Activated CD8-positive, alpha-beta T cell treated with anti-CD3 and anti-CD28 coated beads, Interleukin-2, amount 10 ng/mL, durations not matched to agents 7 days and 5 days (primary cell): ENCODE measurements at regions not wholly inside any gene's neighbourhood (a gene's known extent, or its start where the extent isn't known, plus 50 kb on each side); places are given as distances from the start of the nearest gene placed in this dataset.

Source experiments
- ATAC-seq: fragments of 150-1000 bp; cut with Tn5 transposase; one replicate; pipeline ENCODE4 v1.10.0; 2021; ENCODE audit warnings: moderate library complexity
- CTCF ChIA-PET: fragments of 350-600 bp; sonication (Branson Sonifier 250); formaldehyde crosslinking; loops from one replicate; lab custom pipeline; 2021; ENCODE audit warnings: antibody characterized with exemption; lab: Charles Lee
- POLR2A ChIA-PET: fragments of 350-600 bp; sonication (Branson Sonifier 250); formaldehyde crosslinking; loops from one replicate; lab custom pipeline; 2021; ENCODE audit warnings: antibody characterized with exemption; lab: Charles Lee
- DNase-seq: peaks from one replicate; pipeline ENCODE4 v3.0.0-alpha.2; 2020
- H3K27ac Mint-ChIP-seq: one replicate; pipeline ENCODE4 v1.8.0; 2021; ENCODE audit warnings: mild to moderate bottlenecking, mixed read lengths
- H3K27me3 Mint-ChIP-seq: one replicate; pipeline ENCODE4 v1.8.0; 2021; ENCODE audit warnings: low read depth, mixed read lengths
- H3K36me3 Mint-ChIP-seq: one replicate; pipeline ENCODE4 v1.8.0; 2021; ENCODE audit warnings: low read depth, mixed read lengths
- H3K4me1 Mint-ChIP-seq: one replicate; pipeline ENCODE4 v1.8.0; 2021; ENCODE audit warnings: low read depth, mixed read lengths
- H3K4me3 Mint-ChIP-seq: one replicate; pipeline ENCODE4 v1.8.0; 2021; ENCODE audit warnings: mild to moderate bottlenecking, mixed read lengths
- H3K9me3 Mint-ChIP-seq: one replicate; pipeline ENCODE4 v1.8.0; 2022; ENCODE audit warnings: mixed read lengths; ENCODE audit not compliant: insufficient read depth

DNA sequence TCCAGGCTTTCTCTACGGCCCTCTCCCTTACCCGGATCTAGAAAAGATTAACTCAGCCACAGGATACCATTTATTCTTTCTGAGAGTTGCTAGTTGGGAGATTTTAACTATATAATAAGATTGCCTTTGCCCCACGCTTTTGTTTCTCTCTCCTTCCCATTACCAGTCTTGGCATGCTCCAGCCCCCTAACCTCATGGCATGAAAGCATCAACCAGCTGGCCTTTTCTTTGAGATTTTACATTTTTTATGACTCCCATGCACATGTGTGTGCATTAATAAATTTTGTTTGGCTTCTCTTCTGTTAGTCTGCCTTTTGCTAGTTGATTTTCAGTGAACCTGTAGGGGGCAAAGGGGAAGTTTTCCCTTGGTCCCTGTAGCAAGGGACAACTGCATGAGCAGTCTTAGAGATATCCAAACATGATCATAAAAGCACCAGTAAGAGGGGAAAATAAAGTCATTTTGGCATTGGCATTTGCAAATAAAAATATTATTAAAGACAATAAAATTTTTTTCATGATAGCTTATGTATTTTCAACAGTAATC is 73.6 kb downstream of the OXSM start:
- DNase-seq: no peak
- Mint-ChIP-seq H3K9me3 (no peaks in the 10 kb centered on the region), H3K27me3 (no peaks in the 10 kb centered on the region), H3K27ac (no peak overlapping the region), H3K36me3 (no peaks in the 10 kb centered on the region), H3K4me1 (no peaks in the 10 kb centered on the region), H3K4me3 (no peak overlapping the region)
- no peak for ATAC-seq
- CTCF ChIA-PET: interaction anchor here (1.1 to 2.0 kb wide), 2 partner anchors 9 to 78 kb away, joined by 3 to 5 read pairs; no protein-coding TSS in a partner anchor
- POLR2A ChIA-PET: no interaction called here

DNA sequence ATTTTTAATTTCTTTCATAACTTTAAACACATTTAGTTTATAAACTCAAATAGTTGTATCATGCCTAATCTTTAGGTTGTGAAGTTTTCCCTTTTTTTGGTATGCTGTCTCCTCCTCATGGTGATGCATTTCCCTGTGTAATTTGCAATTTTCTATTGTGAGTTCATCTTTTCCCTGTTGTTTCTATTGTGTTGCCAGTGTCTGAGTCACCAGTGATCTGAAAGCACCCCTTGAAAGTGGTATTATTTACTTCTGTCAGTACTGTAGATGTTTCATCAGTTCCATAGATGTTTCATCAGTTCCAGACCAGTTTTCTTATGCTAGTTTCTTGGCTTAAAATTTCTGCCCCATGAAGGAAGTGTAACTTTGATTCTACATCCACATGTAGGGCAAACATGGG is 80.6 kb downstream of the OXSM start:
- Mint-ChIP-seq H3K27me3 (no peaks in the 10 kb centered on the region), H3K9me3 (no peaks in the 10 kb centered on the region), H3K27ac (no peak overlapping the region), H3K36me3 (no peaks in the 10 kb centered on the region), H3K4me1 (no peaks in the 10 kb centered on the region), H3K4me3 (no peak overlapping the region)
- DNase-seq (no peak), ATAC-seq (no peak)
- ChIA-PET POLR2A (no interaction called here), CTCF (no interaction called here)

DNA sequence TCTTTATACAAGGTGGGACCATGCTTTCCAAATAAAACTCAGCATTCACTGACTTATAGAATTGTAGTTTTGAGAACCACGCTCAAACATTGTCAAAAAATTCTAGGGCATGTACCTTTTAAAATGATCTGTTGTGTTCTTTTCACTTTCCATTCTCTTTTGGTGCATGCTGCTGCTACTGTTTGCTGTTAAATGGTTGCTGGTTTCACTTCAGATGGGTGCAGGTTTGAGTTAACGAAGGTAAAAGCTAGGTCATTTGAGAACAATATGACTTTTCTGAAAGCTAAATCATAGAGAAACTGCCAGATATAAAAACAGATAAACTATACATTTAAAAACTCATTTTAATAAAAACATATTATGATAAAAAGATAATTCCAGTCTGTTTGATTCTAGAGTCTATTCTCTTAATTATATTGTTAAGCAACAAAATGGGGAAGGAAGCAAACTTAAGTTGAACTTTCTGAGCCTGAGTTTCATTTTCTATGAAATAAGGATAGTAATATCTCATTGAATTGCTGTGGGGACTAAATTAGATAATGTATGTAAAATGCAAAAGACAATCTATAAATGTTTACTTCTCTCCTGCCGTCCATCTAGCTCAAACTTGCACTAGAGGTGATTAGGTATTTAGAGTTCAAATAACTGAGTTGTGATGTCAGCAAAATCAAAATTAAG is 82.4 kb downstream of the OXSM start:
- CTCF ChIA-PET: no interaction called here

DNA sequence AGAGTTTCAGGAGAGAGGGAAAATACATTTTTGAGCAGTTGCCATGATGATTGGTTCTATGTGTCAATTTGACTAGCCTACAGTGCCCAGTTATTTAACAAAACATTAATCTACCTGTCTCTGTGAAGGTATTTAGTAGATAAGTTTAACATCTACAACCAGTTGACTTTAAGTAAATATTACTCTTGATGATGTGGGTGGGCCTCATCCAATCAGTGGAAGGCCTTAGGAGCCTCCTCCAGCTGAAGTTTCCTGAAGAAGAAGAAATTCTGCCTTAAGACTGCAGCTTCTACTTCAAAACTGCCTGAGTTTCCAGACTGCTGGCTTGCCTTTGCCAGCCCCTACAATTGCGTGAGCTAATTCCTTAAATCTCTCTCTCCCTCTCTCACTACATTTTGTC is 93.6 kb downstream of the OXSM start:
- no peaks in the 10 kb centered on the region for H3K9me3 Mint-ChIP-seq
- POLR2A ChIA-PET: no interaction called here
- no peak for DNase-seq
- H3K4me1 Mint-ChIP-seq: no peaks in the 10 kb centered on the region
- no peaks in the 10 kb centered on the region for H3K36me3 Mint-ChIP-seq
- ATAC-seq: no peak
- no peak overlapping the region for H3K4me3 Mint-ChIP-seq
- H3K27me3 Mint-ChIP-seq: no peaks in the 10 kb centered on the region
- no peak overlapping the region for H3K27ac Mint-ChIP-seq
- CTCF ChIA-PET: no interaction called here

More for the DNA sequence above, 82.4 kb downstream of the OXSM start:
- POLR2A ChIA-PET: no interaction called here
- H3K36me3 Mint-ChIP-seq: no peaks in the 10 kb centered on the region
- ATAC-seq: no peak
- no peak overlapping the region for H3K27ac Mint-ChIP-seq
- no peak overlapping the region for H3K4me3 Mint-ChIP-seq
- no peak for DNase-seq
- no peaks in the 10 kb centered on the region for H3K4me1 Mint-ChIP-seq
- H3K9me3 Mint-ChIP-seq: no peaks in the 10 kb centered on the region
- no peaks in the 10 kb centered on the region for H3K27me3 Mint-ChIP-seq

DNA sequence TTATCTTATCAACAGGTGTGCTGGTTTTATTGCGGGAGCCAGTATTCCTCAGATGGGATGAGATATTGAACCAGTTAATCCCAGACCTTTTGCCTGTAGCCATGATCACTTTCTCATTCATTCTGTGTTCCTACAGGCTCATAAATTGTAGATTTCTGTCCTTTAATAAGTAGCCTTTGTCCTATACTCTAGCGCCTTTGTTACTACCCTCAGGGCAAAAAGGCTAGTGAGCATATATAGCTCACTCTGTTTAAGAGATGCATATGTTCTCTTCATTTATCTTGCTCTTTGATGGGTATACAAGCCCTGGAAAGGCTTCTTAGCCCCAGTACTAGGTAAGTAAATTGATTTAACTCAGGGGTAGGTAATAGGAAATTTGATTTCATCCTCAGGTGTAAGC is 95.1 kb downstream of the OXSM start:
- Mint-ChIP-seq H3K4me3 (no peak overlapping the region), H3K27ac (no peak overlapping the region), H3K4me1 (no peaks in the 10 kb centered on the region), H3K27me3 (no peaks in the 10 kb centered on the region), H3K36me3 (no peaks in the 10 kb centered on the region), H3K9me3 (no peaks in the 10 kb centered on the region)
- ATAC-seq (no peak), DNase-seq (no peak)
- POLR2A ChIA-PET: no interaction called here
- CTCF ChIA-PET: interaction anchor here (1.2 kb wide), 1 partner anchor 24 kb away, joined by 3 read pairs; no protein-coding TSS in a partner anchor

- H3K4me3 Mint-ChIP-seq: no peak overlapping the region
- DNase-seq: no peak
Observed at GRCh38 chr3:25885544-25885943, 95.7 kb downstream of the OXSM start.

DNA sequence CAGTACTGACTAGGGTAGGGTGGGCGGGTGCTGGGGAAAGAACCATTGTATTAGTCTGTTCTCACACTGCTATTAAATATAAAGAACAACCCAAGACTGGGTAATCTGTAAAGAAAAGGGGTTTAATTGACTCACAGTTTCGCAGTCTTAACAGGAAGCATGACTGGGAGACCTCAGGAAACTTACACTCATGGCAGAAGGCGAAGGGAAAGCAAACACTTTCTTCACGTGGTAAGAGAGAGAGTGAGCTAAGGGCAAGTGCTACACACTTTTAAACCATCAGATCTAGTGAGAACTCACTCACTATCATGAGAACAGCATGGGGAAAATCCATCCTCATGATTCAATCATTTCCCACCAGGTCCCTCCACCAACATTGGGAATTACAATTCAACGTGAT is 98.0 kb downstream of the OXSM start:
- ChIA-PET CTCF (no interaction called here), POLR2A (no interaction called here)
- no peak for ATAC-seq
- Mint-ChIP-seq H3K4me1 (no peaks in the 10 kb centered on the region), H3K4me3 (no peak overlapping the region), H3K27ac (no peak overlapping the region), H3K9me3 (no peaks in the 10 kb centered on the region), H3K36me3 (no peaks in the 10 kb centered on the region), H3K27me3 (no peaks in the 10 kb centered on the region)
- no peak for DNase-seq

More at GRCh38 chr3:25885544-25885943, 95.7 kb downstream of the OXSM start:
- H3K36me3 Mint-ChIP-seq: no peaks in the 10 kb centered on the region
- no peaks in the 10 kb centered on the region for H3K9me3 Mint-ChIP-seq
- ATAC-seq: no peak
- no peaks in the 10 kb centered on the region for H3K4me1 Mint-ChIP-seq
- ChIA-PET POLR2A (interaction anchor here (0.6 kb wide), 1 partner anchor 190 kb away, joined by 3 read pairs; no protein-coding TSS in a partner anchor), CTCF (interaction anchor here (1.2 kb wide), 1 partner anchor 24 kb away, joined by 3 read pairs; no protein-coding TSS in a partner anchor)
- H3K27me3 Mint-ChIP-seq: no peaks in the 10 kb centered on the region
- H3K27ac Mint-ChIP-seq: no peak overlapping the region

DNA sequence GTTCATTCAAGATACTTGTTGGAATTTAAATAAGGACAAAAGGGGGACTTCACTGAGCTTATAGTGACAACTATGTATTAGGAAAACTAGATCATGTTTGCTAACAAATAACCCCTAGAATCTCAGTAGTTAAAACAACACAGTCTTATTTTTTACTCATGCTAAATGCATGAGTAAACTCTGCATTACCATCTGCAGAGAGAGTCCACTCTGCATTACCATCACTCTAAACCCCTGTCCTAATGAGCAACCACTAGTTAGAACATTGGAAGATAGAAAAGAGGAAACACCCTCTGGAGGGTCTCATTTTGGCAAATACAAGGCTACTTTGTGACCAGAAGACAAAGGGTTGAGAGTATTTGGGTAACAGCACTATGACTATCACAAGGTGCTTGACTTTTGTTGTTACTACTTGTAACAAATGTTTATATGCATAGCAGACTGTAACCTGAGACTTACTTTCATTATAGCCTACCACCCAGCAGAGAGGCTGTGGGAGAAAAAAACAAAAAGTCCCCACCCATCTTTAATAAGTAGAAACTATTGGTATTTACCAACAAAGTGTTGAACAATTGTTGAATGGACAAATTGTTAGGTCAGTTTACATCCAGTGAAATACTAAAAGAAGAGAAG is 99.1 kb downstream of the OXSM start:
- ChIA-PET POLR2A (no interaction called here), CTCF (no interaction called here)
- DNase-seq: no peak
- Mint-ChIP-seq H3K27ac (no peak overlapping the region), H3K27me3 (no peaks in the 10 kb centered on the region), H3K4me3 (no peak overlapping the region), H3K9me3 (no peaks in the 10 kb centered on the region), H3K4me1 (no peaks in the 10 kb centered on the region), H3K36me3 (no peaks in the 10 kb centered on the region)
- ATAC-seq: no peak

DNA sequence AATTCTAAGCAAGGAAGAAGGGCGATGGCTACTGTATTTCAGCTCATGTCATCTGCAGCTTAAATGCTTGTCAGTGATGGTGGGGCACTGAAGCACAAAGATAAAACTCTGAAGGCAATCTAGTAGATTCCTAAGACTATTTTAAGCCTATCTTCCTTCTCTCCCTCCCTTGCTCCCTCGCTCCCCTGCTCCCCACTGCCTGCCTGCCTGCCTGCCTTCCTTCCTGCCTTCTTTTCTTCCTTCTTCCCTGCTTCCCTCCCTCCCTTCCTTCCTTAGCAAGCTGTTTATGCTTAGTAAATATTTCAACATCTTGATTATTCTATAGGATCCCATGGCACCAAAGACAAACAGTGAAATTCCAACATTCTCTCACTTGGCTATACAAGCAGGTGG is 99.6 kb downstream of the OXSM start:
- CTCF ChIA-PET: no interaction called here
- Mint-ChIP-seq H3K4me1 (no peaks in the 10 kb centered on the region), H3K27me3 (no peaks in the 10 kb centered on the region), H3K4me3 (no peak overlapping the region), H3K27ac (no peak overlapping the region), H3K36me3 (no peaks in the 10 kb centered on the region), H3K9me3 (no peaks in the 10 kb centered on the region)
- POLR2A ChIA-PET: interaction anchor here (0.7 kb wide), 1 partner anchor 502 kb away, joined by 3 read pairs; no protein-coding TSS in a partner anchor
- ATAC-seq: no peak
- DNase-seq: no peak

DNA sequence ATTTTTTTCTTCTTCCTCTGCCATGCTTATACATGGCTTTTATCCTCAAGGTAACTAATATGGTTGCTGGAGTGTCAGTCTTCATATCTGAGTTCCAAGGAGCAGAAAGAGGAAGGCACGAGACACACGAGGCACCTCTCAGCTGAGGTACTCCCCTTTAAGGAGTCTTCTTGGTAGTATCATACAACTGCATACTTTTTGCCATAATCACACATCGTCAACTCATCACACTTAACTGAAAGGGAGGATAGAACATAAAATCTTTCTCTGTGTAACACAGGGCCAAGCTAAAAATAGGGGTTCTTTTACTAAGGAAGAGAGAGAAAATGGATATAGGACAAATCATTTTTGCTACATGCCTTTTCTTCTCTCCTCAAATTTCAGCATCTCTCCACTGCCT is 104.2 kb downstream of the OXSM start:
- no peaks in the 10 kb centered on the region for H3K27me3 Mint-ChIP-seq
- no peak overlapping the region for H3K27ac Mint-ChIP-seq
- H3K4me3 Mint-ChIP-seq: no peak overlapping the region
- ChIA-PET CTCF (no interaction called here), POLR2A (no interaction called here)
- no peaks in the 10 kb centered on the region for H3K4me1 Mint-ChIP-seq
- ATAC-seq (no peak), DNase-seq (no peak)
- H3K36me3 Mint-ChIP-seq: no peaks in the 10 kb centered on the region
- H3K9me3 Mint-ChIP-seq: no peaks in the 10 kb centered on the region

- Mint-ChIP-seq H3K27ac (no peak overlapping the region), H3K27me3 (no peaks in the 10 kb centered on the region), H3K36me3 (no peaks in the 10 kb centered on the region), H3K9me3 (no peaks in the 10 kb centered on the region), H3K4me1 (no peaks in the 10 kb centered on the region), H3K4me3 (no peak overlapping the region)
- POLR2A ChIA-PET: no interaction called here
- ATAC-seq (no peak), DNase-seq (no peak)
- CTCF ChIA-PET: no interaction called here
Observed at GRCh38 chr3:25895031-25895430, 105.1 kb downstream of the OXSM start.

DNA sequence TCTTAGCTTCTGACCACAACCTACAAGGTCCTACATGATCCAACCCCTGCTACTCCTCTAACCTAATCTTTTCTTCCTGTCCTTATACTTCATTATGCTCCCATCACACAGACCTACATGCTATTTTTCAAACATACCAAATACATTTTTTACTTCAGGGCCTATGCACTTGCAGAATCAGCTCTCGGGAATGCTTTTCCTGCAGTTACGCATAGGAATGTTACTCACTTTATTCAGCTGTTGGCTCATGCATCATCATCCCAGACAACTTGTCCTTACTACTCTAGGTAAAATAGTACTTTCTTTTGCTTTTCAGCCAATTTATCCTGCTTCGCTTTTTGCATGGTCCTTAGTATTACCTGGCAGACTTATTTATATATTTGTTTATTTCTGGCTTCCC is 105.6 kb downstream of the OXSM start:
- POLR2A ChIA-PET: no interaction called here
- Mint-ChIP-seq H3K36me3 (no peaks in the 10 kb centered on the region), H3K27ac (no peak overlapping the region), H3K4me1 (no peaks in the 10 kb centered on the region), H3K27me3 (no peaks in the 10 kb centered on the region), H3K4me3 (no peak overlapping the region), H3K9me3 (no peaks in the 10 kb centered on the region)
- ATAC-seq (no peak), DNase-seq (no peak)
- CTCF ChIA-PET: no interaction called here
